A673 (cell line): ENCODE measurements at regions not wholly inside any gene's neighbourhood (a gene's known extent, or its start where the extent isn't known, plus 50 kb on each side); places are given as distances from the start of the nearest gene placed in this dataset.

Experiments
- BruUV-seq: library from RNA; stranded (reverse); fragments of 400-500 nt; replicated peaks from 2 replicates; lab custom pipeline; 2021; lab: Mats Ljungman, UMichigan
- CTCF ChIA-PET: fragments of 300-600 bp; sonication (Branson Sonifier 250); formaldehyde crosslinking; loops from one replicate; lab custom pipeline; 2022; ENCODE audit warnings: antibody characterized with exemption; lab: Charles Lee
- POLR2A ChIA-PET: fragments of 300-600 bp; sonication (Branson Sonifier 250); formaldehyde crosslinking; loops from one replicate; lab custom pipeline; 2022; ENCODE audit warnings: antibody characterized with exemption; ENCODE audit not compliant: low non-redundant PET; lab: Charles Lee
- DNase-seq: peaks from one replicate; pipeline ENCODE4 v3.0.0-alpha.2; 2015; ENCODE audit warnings: low spot score
- H3K27ac ChIP-seq: fragments of 200-600 bp; sonication (generic); 2 replicates; pipeline ENCODE4 v1.5.1; 2016; ENCODE audit warnings: mixed run types, low read depth, mild to moderate bottlenecking, mixed read lengths, antibody characterized with exemption, low read length; ENCODE audit not compliant: poor library complexity, severe bottlenecking
- H3K27me3 ChIP-seq: fragments of 200-600 bp; sonication (generic); replicated peaks from 2 replicates; pipeline ENCODE4 v1.6.1; 2017; ENCODE audit warnings: mixed run types, low read depth, mild to moderate bottlenecking, mixed read lengths, antibody characterized with exemption, low read length; ENCODE audit not compliant: insufficient read depth, poor library complexity
- H3K36me3 ChIP-seq: fragments of 200-600 bp; sonication (generic); 2 replicates; pipeline ENCODE4 v1.6.1; 2016; ENCODE audit warnings: mixed run types, mild to moderate bottlenecking, mixed read lengths, antibody characterized with exemption, low read length; ENCODE audit not compliant: insufficient read depth, poor library complexity, severe bottlenecking
- H3K4me1 ChIP-seq: fragments of 200-600 bp; sonication (generic); 2 replicates; pipeline ENCODE4 v1.6.1; 2017; ENCODE audit warnings: mixed run types, mild to moderate bottlenecking, mixed read lengths, antibody characterized with exemption, low read length; ENCODE audit not compliant: insufficient read depth, poor library complexity, severe bottlenecking
- H3K4me3 ChIP-seq: fragments of 200-600 bp; sonication (generic); 2 replicates; pipeline ENCODE4 v1.5.1; 2016; ENCODE audit warnings: low read depth, mixed run types, mild to moderate bottlenecking, mixed read lengths, low read length; ENCODE audit not compliant: poor library complexity, severe bottlenecking
- H3K9me3 ChIP-seq: fragments of 200-600 bp; sonication (generic); 2 replicates; pipeline ENCODE4 v1.6.1; 2016; ENCODE audit warnings: mixed run types, low read depth, mild to moderate bottlenecking, mixed read lengths, antibody characterized with exemption, low read length; ENCODE audit not compliant: poor library complexity, severe bottlenecking
- EZH2 ChIP-seq: fragments of 200-600 bp; sonication (generic); IDR thresholded peaks from 2 replicates; pipeline ENCODE4 v1.6.1; 2017; ENCODE audit warnings: borderline replicate concordance, low read depth, mild to moderate bottlenecking, mixed read lengths, antibody characterized with exemption, low read length; ENCODE audit not compliant: poor library complexity, severe bottlenecking
- intact Hi-C: fragments of 100-400 bp; cut with micrococcal nuclease; formaldehyde crosslinking; loops from one replicate; pipeline ENCODE4 v1.10.0; 2022; ENCODE audit not compliant: unreplicated experiment
- TF ChIP-seq, protein P1 (sequence below): fragments of 300-800, 200-600 bp; sonication (generic); conservative IDR thresholded peaks from 2 replicates; pipeline ENCODE4 v1.5.1; 2017; ENCODE audit warnings: low read depth, mild to moderate bottlenecking, antibody characterized with exemption, low read length, moderate library complexity, mixed read lengths

DNA sequence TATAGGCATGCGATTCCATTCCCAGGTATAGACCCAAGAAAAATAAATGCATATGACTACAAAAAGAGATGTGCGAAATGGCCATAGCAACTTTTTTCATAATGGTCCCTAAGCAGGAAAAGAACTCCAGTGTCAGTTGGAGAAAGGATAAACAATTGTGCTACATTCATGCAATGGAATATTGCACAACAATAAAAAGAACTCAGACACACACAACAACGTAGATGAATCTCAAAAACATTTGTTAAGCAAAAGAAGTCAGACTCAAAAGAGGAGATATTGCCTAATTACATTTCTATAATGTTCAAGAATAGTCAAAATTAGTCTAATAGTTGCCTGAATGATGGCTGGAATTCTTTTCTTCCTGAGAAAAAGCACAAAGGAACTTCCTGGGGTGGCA is 141.1 kb upstream of the GLI3 start:
- Histone ChIP-seq H3K9me3 (no peaks in the 10 kb centered on the region), H3K4me3 (no peak overlapping the region), H3K4me1 (no peaks in the 10 kb centered on the region), H3K27ac (no peak overlapping the region), H3K36me3 (no peaks in the 10 kb centered on the region), H3K27me3 (no peaks in the 10 kb centered on the region)
- no TSS peak for BruUV-seq
- no peak for TF ChIP-seq EZH2
- TF ChIP-seq, protein P1, sequence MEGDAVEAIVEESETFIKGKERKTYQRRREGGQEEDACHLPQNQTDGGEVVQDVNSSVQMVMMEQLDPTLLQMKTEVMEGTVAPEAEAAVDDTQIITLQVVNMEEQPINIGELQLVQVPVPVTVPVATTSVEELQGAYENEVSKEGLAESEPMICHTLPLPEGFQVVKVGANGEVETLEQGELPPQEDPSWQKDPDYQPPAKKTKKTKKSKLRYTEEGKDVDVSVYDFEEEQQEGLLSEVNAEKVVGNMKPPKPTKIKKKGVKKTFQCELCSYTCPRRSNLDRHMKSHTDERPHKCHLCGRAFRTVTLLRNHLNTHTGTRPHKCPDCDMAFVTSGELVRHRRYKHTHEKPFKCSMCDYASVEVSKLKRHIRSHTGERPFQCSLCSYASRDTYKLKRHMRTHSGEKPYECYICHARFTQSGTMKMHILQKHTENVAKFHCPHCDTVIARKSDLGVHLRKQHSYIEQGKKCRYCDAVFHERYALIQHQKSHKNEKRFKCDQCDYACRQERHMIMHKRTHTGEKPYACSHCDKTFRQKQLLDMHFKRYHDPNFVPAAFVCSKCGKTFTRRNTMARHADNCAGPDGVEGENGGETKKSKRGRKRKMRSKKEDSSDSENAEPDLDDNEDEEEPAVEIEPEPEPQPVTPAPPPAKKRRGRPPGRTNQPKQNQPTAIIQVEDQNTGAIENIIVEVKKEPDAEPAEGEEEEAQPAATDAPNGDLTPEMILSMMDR, result no peak
- ChIA-PET POLR2A (no interaction called here), CTCF (no interaction called here)
- DNase-seq, result no peak
- intact Hi-C loops, result no loop called here

DNA sequence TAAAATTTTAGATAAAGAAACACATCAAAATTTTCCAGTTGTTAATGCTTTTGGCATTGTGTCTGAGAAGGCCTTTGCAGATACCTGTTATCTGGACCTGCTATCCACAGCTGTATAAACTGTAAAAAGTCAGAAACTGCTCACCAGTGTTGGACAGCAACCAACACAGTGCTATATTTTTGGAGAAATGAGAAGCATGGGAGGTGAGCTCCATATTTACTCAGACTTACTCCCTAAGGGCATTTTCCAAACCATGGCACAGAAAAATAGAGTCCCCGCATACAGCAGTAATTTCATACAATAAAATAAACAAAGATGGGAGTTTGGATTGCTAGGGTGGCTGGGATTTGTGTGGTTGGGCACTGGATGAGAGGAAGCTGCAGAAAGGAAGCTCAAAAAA is 136.3 kb upstream of the GLI3 start:
- Histone ChIP-seq H3K4me1 (peaks cover 8% of the 10 kb centered on the region), H3K4me3 (no peak overlapping the region), H3K9me3 (no peaks in the 10 kb centered on the region), H3K27me3 (no peaks in the 10 kb centered on the region), H3K36me3 (no peaks in the 10 kb centered on the region), H3K27ac (no peak overlapping the region)
- TF ChIP-seq, protein P1, result no peak
- no peak for TF ChIP-seq EZH2
- no TSS peak for BruUV-seq
- no peak for DNase-seq
- intact Hi-C loops, result no loop called here
- ChIA-PET CTCF (no interaction called here), POLR2A (no interaction called here)

DNA sequence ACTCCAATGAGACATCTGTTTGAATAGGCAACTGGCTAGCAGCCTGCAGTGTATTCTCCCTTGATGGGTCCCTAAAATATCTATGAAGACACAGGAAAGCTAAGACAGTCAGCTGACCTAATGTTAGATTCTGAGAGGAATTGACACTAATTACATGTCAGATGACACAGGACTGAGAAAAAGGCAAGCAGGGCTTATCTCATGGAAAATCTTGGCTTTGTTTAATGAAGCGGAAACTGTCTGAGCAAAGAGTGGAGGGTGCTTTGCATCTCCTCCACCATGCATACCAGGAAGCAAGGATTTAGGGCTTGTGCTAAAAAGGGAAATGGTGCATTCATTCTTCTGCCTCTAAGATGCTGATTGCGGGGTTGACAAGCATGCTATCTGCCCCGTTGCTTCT is 135.5 kb upstream of the GLI3 start:
- intact Hi-C loops, result no loop called here
- POLR2A ChIA-PET, result no interaction called here
- no peak for TF ChIP-seq EZH2
- TF ChIP-seq, protein P1, result no peak

More for the DNA sequence above, 135.5 kb upstream of the GLI3 start:
- DNase-seq, result peak; percentile 80
- CTCF ChIA-PET, result no interaction called here
- Histone ChIP-seq H3K4me3 (no peak overlapping the region), H3K4me1 (peaks cover 8% of the 10 kb centered on the region), H3K27me3 (no peaks in the 10 kb centered on the region), H3K27ac (no peak overlapping the region), H3K36me3 (no peaks in the 10 kb centered on the region), H3K9me3 (no peaks in the 10 kb centered on the region)
- no TSS peak for BruUV-seq
